WI38 (cell line): ENCODE measurements at regions not wholly inside any gene's neighbourhood (a gene's known extent, or its start where the extent isn't known, plus 50 kb on each side); places are given as distances from the start of the nearest gene placed in this dataset.

Source experiments
- H3K4me3 ChIP-seq: 2 replicates; pipeline ENCODE4 v1.5.1; 2011; ENCODE audit warnings: low read depth, mild to moderate bottlenecking, control low read depth, low read length
- TF ChIP-seq, protein P1 (sequence below): IDR thresholded peaks from 2 replicates; pipeline ENCODE4 v1.5.1; 2012; ENCODE audit warnings: low read depth, mild to moderate bottlenecking, control low read depth, low read length

DNA sequence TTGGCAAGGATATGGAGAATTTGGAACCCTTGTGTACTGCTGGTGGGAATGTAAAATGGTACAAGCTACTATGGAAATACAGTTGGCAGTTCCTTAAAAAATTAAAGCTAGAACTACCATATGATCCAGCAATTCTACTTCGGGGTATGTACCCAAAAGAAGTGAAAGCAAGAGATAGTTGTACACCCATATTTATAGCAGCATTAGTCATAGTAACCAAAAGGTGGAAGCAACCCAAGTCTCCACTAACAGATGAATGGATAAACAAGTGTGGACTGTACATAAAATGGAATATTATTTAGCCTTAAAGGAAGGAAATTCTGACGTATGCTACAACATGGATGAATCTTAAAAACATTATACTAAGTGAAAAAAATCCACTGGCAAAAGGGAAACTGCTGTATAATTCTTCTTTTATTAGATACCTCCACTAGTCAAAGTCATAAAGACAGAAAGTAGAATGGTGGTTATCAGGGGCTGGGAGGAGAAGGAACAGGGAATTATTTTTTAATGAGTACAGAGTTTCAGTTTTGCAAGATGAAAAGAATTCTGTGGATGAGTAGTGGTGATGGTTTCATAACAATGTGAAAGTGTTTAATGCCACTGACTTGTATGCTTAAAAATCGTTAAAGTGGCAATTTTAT lies 141.6 kb downstream of the RXFP2 start:
- TF ChIP-seq, protein P1, sequence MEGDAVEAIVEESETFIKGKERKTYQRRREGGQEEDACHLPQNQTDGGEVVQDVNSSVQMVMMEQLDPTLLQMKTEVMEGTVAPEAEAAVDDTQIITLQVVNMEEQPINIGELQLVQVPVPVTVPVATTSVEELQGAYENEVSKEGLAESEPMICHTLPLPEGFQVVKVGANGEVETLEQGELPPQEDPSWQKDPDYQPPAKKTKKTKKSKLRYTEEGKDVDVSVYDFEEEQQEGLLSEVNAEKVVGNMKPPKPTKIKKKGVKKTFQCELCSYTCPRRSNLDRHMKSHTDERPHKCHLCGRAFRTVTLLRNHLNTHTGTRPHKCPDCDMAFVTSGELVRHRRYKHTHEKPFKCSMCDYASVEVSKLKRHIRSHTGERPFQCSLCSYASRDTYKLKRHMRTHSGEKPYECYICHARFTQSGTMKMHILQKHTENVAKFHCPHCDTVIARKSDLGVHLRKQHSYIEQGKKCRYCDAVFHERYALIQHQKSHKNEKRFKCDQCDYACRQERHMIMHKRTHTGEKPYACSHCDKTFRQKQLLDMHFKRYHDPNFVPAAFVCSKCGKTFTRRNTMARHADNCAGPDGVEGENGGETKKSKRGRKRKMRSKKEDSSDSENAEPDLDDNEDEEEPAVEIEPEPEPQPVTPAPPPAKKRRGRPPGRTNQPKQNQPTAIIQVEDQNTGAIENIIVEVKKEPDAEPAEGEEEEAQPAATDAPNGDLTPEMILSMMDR, result no peak
- no peak overlapping the region for H3K4me3 ChIP-seq

DNA sequence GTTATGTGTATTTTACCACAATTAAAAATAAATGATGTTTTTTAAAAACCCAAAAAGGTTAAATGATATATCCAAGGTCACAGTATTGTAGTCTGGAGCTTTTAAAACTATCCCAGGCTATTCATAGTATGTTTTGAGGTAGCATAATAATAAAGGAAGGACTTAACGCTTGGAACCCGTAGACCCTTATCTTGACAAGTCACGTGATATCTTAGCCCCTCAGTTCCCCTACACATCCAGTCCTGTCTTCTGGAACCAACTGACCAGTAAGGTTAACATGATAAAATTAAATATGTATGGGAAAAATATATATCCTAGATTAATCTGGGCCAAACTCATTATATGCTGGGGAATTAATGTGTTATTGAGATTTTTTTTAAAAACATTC lies 142.2 kb downstream of the RXFP2 start:
- no peak overlapping the region for H3K4me3 ChIP-seq
- TF ChIP-seq, protein P1, result no peak

DNA sequence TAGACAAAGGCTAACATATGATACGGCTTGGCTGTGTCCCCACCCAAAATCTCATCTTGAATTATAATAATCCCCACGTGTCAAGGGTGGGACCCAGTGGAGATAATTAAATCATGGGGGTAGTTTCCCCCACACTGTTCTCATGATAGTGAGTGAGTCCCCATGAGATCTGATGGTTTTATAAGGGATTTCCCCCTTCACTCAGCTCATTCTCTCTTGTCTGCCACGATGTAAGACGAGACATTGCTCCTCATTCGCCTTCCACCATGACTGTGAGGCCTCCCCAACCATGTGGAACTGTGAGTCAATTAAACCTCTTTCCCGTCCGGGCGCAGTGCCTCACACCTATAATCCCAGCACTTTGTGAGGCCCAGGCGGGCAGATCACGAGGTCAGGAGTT lies 143.5 kb downstream of the RXFP2 start:
- no peak overlapping the region for H3K4me3 ChIP-seq
- TF ChIP-seq, protein P1, result no peak

DNA sequence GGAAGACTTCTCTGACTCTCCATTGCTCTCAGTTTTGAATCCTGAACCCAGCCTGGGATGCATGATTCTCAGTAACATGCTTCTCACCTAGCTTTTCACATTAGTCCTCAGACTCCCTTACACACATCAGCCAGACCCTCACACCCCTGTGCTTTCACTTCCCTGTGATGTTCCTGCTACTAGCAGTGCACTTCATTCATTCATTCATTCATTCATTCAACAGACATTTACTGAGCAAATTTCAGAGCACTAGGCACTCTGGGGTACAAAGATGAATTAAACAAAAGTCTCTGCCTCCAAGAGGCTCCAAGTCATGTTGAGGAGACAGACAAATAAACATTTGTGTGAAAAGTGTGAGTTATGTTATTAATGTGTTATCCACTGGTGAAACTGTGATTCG lies 145.2 kb downstream of the RXFP2 start:
- TF ChIP-seq, protein P1, result no peak

DNA sequence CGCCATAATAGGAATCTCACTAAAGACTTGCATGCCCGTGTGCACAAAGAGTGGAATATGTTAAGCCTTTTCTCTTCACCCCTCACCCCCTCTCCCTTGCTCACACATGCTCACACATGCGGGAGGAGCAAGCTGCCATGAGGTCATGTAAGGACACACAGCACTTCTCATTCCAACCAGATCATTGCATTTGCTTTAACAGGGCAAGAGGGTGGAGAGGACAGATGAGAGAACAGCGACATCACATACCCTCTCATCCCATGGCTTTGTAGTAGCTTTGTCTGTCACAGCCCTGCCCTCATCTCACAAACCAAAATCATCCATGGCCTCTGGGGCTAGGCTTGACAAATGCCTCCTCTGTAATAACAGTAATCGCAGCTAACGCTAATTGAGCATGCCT lies 145.6 kb upstream of the FRY start:
- TF ChIP-seq, protein P1, result no peak
- no peak overlapping the region for H3K4me3 ChIP-seq

More for the DNA sequence above, 145.2 kb downstream of the RXFP2 start:
- H3K4me3 ChIP-seq, result no peak overlapping the region

DNA sequence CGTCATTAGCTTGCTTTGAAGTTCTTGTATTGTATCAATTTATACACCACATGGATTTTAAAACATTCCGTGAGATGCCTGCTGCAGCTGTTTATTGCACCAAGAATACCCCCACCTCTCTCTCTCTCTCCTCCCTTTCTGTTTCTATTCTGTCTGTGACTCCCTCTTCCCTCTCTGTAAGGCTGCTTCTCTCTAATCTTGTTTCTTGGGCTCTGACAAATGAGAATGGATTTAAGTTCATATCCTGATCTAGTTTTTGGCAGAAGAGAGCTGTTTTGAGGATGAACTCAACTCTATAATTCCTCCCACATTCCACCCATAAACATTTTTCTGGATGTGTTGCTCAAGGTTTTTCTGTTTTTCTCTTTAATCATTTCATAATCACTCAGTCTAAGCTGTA lies 144.3 kb upstream of the FRY start:
- H3K4me3 ChIP-seq, result no peak overlapping the region
- TF ChIP-seq, protein P1, result no peak

DNA sequence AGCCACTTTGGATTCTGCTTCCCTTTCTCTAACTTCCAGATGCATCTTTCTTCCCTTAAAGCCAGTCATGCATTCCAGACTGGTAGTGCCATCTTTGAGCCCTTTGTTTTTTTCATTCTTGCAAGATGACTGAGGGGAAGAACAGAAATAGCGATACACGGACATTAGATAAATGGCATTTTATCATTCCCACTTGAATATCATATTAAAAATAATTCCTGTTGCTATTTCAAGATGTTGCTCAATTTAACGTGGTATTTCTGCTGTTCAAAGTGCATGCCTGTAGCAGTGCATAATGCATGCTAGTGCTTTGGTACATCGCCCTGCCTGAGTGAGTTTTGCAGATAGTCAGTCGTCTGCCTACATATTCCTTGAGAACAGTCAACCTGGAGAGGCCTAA lies 140.6 kb upstream of the FRY start:
- H3K4me3 ChIP-seq, result no peak overlapping the region
- TF ChIP-seq, protein P1, result no peak
